Activated T-helper 17 cell treated with anti-CD3 and anti-CD28 coated beads, Interleukin-2, amount 50 U/mL, for 72 hours (primary cell): ENCODE measurements at regions not wholly inside any gene's neighbourhood (a gene's known extent, or its start where the extent isn't known, plus 50 kb on each side); places are given as distances from the start of the nearest gene placed in this dataset.
"Not testable (repeated sequence)": the region's sequence is repeated elsewhere in the genome, so short reads cannot be mapped to it uniquely, and the experiment has no call there.

ENCODE experiments used
- ATAC-seq: fragments of 150-1000 bp; cut with Tn5 transposase; replicated peaks from 2 replicates; pipeline ENCODE4 v1.10.0; 2021; ENCODE audit warnings: mild to moderate bottlenecking, moderate library complexity
- H3K27ac Mint-ChIP-seq: one replicate; pipeline ENCODE4 v1.8.0; 2022; ENCODE audit warnings: mixed read lengths
- H3K27me3 Mint-ChIP-seq: one replicate; pipeline ENCODE4 v1.8.0; 2022; ENCODE audit warnings: mixed read lengths
- H3K36me3 Mint-ChIP-seq: one replicate; pipeline ENCODE4 v1.8.0; 2022; ENCODE audit warnings: low read depth, mild to moderate bottlenecking, mixed read lengths
- H3K4me1 Mint-ChIP-seq: one replicate; pipeline ENCODE4 v1.8.0; 2022; ENCODE audit warnings: mixed read lengths
- H3K4me3 Mint-ChIP-seq: one replicate; pipeline ENCODE4 v1.8.0; 2022; ENCODE audit warnings: mild to moderate bottlenecking, mixed read lengths
- H3K9me3 Mint-ChIP-seq: one replicate; pipeline ENCODE4 v1.8.0; 2022; ENCODE audit warnings: mixed read lengths

DNA sequence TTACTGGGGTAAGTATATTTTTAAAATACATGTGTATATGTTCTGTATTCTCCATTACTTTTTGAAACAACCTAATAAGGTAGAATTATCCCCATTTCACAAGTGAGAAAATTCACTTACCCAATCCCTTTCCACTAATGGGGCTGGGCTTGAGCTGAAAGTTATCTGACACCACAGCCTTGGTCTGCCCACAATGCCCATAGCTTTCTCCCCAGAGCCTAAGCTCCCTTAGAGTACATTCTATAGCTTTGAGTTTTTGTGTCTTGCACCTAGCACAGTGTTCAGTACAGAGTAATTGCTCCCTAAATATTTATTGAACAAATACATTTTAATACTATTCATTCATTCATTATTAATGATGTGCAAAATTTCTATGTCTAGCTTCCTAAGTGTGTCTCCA is 152.7 kb upstream of the RUNX1 start:
- H3K27me3 Mint-ChIP-seq: peaks cover 2% of the 10 kb centered on the region
- no peaks in the 10 kb centered on the region for H3K36me3 Mint-ChIP-seq
- H3K9me3 Mint-ChIP-seq: peaks cover 8% of the 10 kb centered on the region
- no peak for ATAC-seq
- peaks cover 31% of the 10 kb centered on the region for H3K4me1 Mint-ChIP-seq
- H3K27ac Mint-ChIP-seq: no peak overlapping the region
- no peak overlapping the region for H3K4me3 Mint-ChIP-seq

DNA sequence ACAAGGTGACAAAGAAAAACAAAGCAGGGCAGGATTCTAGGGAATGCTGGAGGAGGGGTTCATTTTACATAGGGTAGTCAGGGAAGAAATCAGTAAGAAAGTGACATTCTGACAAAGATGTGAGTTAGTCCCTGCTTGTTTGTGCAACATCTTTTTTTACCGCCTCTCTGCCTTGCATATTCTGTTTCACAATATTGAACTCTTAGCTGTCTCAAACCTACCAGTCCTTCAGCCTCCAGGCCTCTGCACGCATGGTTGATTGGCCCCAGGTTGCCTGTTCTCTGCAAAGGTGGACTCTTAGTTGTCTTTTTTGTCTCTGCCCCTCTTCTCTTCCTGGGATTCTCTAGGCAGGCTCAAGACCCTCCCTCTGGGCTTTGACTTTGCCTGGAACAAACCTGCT is 152.2 kb upstream of the RUNX1 start:
- no peaks in the 10 kb centered on the region for H3K27me3 Mint-ChIP-seq
- H3K9me3 Mint-ChIP-seq: peaks cover 8% of the 10 kb centered on the region
- peaks cover 27% of the 10 kb centered on the region for H3K4me1 Mint-ChIP-seq
- H3K4me3 Mint-ChIP-seq: no peak overlapping the region
- no peaks in the 10 kb centered on the region for H3K36me3 Mint-ChIP-seq
- H3K27ac Mint-ChIP-seq: no peak overlapping the region
- no peak for ATAC-seq

DNA sequence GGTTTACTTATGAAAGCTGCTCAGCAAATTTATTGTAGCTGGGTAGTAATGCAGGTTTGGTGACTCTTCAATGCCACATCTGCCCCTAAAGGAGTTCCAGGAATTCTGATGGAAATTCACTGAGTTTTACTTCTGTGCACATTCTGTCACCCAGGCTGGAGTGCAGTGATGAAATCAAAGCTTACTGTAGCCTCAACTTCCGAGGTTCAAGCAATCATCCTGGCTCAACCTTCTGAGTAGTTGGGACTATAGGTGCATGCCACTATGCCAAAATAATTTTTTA is 150.6 kb upstream of the RUNX1 start:
- H3K9me3 Mint-ChIP-seq: peaks cover 8% of the 10 kb centered on the region
- no peak for ATAC-seq
- H3K4me3 Mint-ChIP-seq: no peak overlapping the region
- no peaks in the 10 kb centered on the region for H3K36me3 Mint-ChIP-seq
- no peak overlapping the region for H3K27ac Mint-ChIP-seq
- H3K27me3 Mint-ChIP-seq: peaks cover 3% of the 10 kb centered on the region
- H3K4me1 Mint-ChIP-seq: peaks cover 18% of the 10 kb centered on the region

- Mint-ChIP-seq H3K27ac (no peak overlapping the region), H3K4me3 (no peak overlapping the region), H3K9me3 (peaks cover 8% of the 10 kb centered on the region), H3K4me1 (peaks cover 19% of the 10 kb centered on the region), H3K36me3 (no peaks in the 10 kb centered on the region), H3K27me3 (peaks cover 4% of the 10 kb centered on the region)
- no peak for ATAC-seq
Measured at GRCh38 chr21:35198982-35199732, 150.1 kb upstream of the RUNX1 start.

- H3K36me3 Mint-ChIP-seq: no peaks in the 10 kb centered on the region
- H3K27me3 Mint-ChIP-seq: peaks cover 4% of the 10 kb centered on the region
- H3K9me3 Mint-ChIP-seq: peaks cover 8% of the 10 kb centered on the region
- H3K4me1 Mint-ChIP-seq: peaks cover 19% of the 10 kb centered on the region
- peak overlapping the region; percentile 21 for H3K27ac Mint-ChIP-seq
- peak overlapping the region; percentile 7 for H3K4me3 Mint-ChIP-seq
- no peak for ATAC-seq
Measured at GRCh38 chr21:35198565-35198964, 149.5 kb upstream of the RUNX1 start.

- Mint-ChIP-seq H3K27ac (peak overlapping the region; percentile 21), H3K27me3 (peaks cover 4% of the 10 kb centered on the region), H3K4me3 (peak overlapping the region; percentile 7), H3K36me3 (no peaks in the 10 kb centered on the region), H3K4me1 (peaks cover 19% of the 10 kb centered on the region), H3K9me3 (peaks cover 8% of the 10 kb centered on the region)
- peak; percentile 61 for ATAC-seq
Measured at GRCh38 chr21:35197992-35198431, 148.9 kb upstream of the RUNX1 start.

GRCh38 chr21:35197191-35197590 is 148.1 kb upstream of the RUNX1 start:
- Mint-ChIP-seq H3K36me3 (no peaks in the 10 kb centered on the region), H3K27me3 (peaks cover 4% of the 10 kb centered on the region), H3K4me3 (no peak overlapping the region), H3K4me1 (peaks cover 19% of the 10 kb centered on the region), H3K27ac (no peak overlapping the region), H3K9me3 (peaks cover 8% of the 10 kb centered on the region)
- peak; percentile 85 for ATAC-seq

DNA sequence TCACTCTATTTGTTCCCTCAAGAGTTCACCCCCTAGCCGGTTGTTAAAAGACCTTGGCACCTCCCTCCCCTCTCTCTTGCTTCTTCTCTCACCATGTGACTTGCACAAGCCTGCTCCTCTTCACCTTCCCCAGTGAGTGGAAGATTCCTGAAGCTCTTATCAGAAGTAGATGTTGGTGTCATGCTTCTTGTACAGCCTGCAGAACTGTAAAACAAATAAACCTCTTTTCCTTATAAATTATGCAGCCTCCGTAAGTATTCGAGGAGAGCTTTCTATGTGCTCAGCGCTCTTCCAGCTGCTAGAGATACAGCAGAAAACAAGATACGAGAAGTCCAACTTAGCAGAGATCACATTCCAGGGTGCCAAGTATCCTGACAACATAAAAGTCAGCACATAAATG is 147.0 kb upstream of the RUNX1 start:
- Mint-ChIP-seq H3K36me3 (no peaks in the 10 kb centered on the region), H3K4me1 (peaks cover 19% of the 10 kb centered on the region), H3K27ac (no peak overlapping the region), H3K4me3 (no peak overlapping the region), H3K27me3 (peaks cover 4% of the 10 kb centered on the region), H3K9me3 (peaks cover 8% of the 10 kb centered on the region)
- ATAC-seq: no peak

- Mint-ChIP-seq H3K27me3 (peaks cover 4% of the 10 kb centered on the region), H3K27ac (no peak overlapping the region), H3K4me1 (peaks cover 23% of the 10 kb centered on the region), H3K9me3 (peaks cover 8% of the 10 kb centered on the region), H3K36me3 (no peaks in the 10 kb centered on the region), H3K4me3 (no peak overlapping the region)
- peak; percentile 34 for ATAC-seq
Measured at GRCh38 chr21:35195232-35195631, 146.1 kb upstream of the RUNX1 start.

DNA sequence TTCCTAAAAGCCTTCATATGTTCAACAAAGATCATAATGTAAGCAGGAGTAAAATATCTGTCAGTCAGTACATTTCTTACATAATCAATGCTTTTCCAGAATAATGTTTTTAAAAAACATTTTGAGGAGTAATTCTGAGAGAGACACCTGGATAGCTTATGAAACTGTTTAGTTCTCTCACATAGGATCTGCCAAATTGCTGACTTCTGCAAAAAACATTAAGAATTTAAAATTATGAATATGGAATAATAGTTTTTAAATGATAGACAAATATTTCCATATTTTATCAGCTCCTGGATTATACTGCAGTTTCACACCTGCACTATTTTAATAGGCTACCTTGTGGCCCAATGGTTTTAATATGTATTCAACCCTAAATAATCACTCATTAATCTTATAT is 142.7 kb upstream of the RUNX1 start:
- Mint-ChIP-seq H3K9me3 (no peaks in the 10 kb centered on the region), H3K4me1 (peaks cover 11% of the 10 kb centered on the region), H3K27me3 (peaks cover 4% of the 10 kb centered on the region), H3K36me3 (no peaks in the 10 kb centered on the region), H3K4me3 (no peak overlapping the region), H3K27ac (no peak overlapping the region)
- ATAC-seq: no peak

DNA sequence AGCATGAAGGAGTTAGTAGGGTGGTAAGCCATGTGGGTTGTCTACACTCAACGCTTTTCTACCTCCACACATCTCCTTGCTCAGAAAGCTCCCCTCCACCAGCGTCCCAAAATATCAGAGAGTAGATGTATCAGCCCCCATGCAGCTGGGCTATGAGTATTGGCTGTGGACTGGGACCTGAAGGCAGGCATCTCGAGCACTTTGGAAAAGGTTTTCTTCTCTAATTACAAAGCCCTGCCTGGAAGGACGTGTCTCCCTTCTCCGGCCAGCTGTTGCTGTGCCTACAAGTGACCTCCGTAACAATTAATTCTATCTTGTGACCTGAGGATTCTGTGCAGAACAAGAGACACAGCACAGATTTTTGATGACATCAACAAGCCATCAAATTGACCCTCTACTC is 142.0 kb upstream of the RUNX1 start:
- ATAC-seq: no peak
- Mint-ChIP-seq H3K27ac (no peak overlapping the region), H3K36me3 (no peaks in the 10 kb centered on the region), H3K4me3 (no peak overlapping the region), H3K27me3 (peaks cover 4% of the 10 kb centered on the region), H3K4me1 (peaks cover 11% of the 10 kb centered on the region), H3K9me3 (no peaks in the 10 kb centered on the region)

DNA sequence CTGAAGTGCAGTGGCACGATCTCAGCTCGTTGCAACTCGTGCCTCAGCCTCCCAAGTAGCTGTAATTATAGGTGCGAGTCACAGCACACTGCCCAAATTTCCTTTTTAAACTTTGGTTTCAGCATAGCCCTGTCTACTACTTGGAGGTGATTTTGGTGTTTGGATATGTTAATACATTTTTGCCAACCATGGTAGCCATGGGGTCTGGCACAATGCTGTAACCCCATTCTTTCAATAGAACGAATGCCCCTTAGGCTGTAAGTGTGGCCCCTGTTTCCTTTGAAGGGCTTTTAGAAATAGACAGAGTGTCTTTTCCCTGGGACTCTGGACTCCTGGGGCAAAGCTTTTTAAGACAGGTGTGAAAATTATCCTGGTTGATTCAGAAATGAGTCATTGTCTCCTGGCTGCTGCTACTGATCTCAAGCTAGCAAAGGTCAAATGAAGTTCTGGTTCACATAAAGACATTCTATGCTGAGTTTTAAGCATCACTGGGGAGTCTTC is 141.1 kb upstream of the RUNX1 start:
- no peaks in the 10 kb centered on the region for H3K9me3 Mint-ChIP-seq
- ATAC-seq: peak; percentile 65
- no peak overlapping the region for H3K27ac Mint-ChIP-seq
- no peak overlapping the region for H3K4me3 Mint-ChIP-seq
- H3K4me1 Mint-ChIP-seq: peaks cover 11% of the 10 kb centered on the region
- H3K27me3 Mint-ChIP-seq: peaks cover 4% of the 10 kb centered on the region
- no peaks in the 10 kb centered on the region for H3K36me3 Mint-ChIP-seq

DNA sequence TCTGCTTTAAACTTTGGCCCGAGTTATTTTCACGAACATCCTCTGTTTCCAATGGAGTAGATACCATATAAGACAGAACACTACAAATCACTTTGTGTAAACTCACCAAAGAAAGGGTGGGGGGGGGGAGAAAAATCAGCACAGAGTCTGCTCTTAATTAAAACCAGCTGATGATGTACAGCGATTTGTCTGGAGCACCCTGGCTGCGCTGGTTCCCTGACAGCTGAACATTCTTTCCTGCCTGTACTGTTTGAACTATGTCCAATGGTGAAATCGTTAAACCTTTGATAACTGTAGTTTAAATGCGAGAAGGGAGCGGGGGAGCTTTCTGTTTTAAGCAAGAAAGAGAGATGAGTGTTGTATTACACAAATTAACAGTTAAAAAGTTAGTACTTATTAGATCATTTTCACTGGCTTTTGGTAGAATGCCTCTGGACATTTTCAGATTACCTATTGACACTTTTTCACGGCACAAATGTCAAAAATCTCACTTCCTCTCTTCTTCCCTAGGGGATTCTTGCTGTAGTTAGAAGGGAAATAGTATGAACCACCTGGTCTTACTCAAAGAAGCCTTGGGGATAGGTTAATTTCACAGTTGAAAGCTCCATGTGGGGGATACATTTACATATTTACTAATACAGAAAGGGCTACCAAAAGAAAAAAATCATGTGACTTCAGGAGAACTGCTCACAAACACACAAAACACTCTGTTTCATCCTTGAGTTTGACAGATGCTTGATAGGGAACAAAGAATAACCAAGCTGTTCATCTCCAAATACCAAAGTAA is 140.2 kb upstream of the RUNX1 start:
- Mint-ChIP-seq H3K27ac (no peak overlapping the region), H3K4me3 (no peak overlapping the region), H3K27me3 (no peaks in the 10 kb centered on the region), H3K9me3 (peaks cover 4% of the 10 kb centered on the region), H3K36me3 (no peaks in the 10 kb centered on the region), H3K4me1 (peaks cover 5% of the 10 kb centered on the region)
- no peak for ATAC-seq

GRCh38 chr21:35183389-35183788 is 134.3 kb upstream of the RUNX1 start:
- ATAC-seq, H3K27ac Mint-ChIP-seq, H3K36me3 Mint-ChIP-seq, H3K27me3 Mint-ChIP-seq, H3K9me3 Mint-ChIP-seq, H3K4me3 Mint-ChIP-seq: not testable (repeated sequence)
- peaks cover 12% of the 10 kb centered on the region for H3K4me1 Mint-ChIP-seq

DNA sequence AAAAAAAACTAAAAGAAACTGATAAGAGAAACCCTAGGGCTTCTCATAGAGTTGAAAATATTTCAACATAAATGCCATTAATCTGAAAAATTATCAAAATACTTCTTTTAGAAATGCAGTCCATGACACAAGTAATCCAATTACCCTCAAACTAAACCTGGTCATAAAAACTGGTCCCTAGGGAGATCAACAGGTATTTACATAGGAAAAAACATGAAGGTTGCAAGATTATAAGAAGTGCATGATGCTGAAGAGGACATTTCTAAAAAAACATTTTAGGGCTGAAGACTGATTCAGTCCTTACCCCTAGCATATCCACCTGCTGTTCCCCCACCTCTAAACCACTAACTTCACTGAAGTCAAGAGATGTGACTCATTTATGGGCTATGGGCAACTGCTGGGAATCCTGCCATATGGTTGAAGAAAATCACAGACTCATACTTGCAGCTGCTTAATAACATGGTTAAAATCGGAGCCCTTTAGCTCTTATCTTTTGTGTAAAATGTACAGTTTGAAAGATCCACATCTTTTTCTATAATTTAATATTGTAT is 131.0 kb upstream of the RUNX1 start:
- Mint-ChIP-seq H3K4me3 (no peak overlapping the region), H3K36me3 (no peaks in the 10 kb centered on the region), H3K27me3 (no peaks in the 10 kb centered on the region), H3K4me1 (peaks cover 18% of the 10 kb centered on the region), H3K27ac (no peak overlapping the region), H3K9me3 (peaks cover 12% of the 10 kb centered on the region)
- peak; percentile 71 for ATAC-seq
